Testis (tissue), 2 donors: ENCODE measurements at regions not wholly inside any gene's neighbourhood (a gene's known extent, or its start where the extent isn't known, plus 50 kb on each side); places are given as distances from the start of the nearest gene placed in this dataset.

Experiments used
- DNase-seq: peaks from one replicate; pipeline ENCODE4 v3.0.0-alpha.2; 2019
- H3K27ac ChIP-seq, 2 donors: fragments of 200-600 bp; sonication (generic); one replicate each; pipeline ENCODE4 v1.5.1; 2019
- H3K27me3 ChIP-seq: fragments of 200-600 bp; sonication (generic); one replicate; pipeline ENCODE4 v1.5.1; 2019
- H3K36me3 ChIP-seq: fragments of 200-600 bp; sonication (generic); one replicate; pipeline ENCODE4 v1.5.1; 2017; ENCODE audit warnings: low read depth; ENCODE audit errors: missing control alignments
- H3K4me1 ChIP-seq: fragments of 200-600 bp; sonication (generic); one replicate; pipeline ENCODE4 v1.5.1; 2019
- H3K4me3 ChIP-seq, 2 donors: fragments of 200-600 bp; sonication (generic); one replicate each; pipeline ENCODE4 v1.5.1; 2017 to 2019
- H3K9me3 ChIP-seq: fragments of 200-600 bp; sonication (generic); one replicate; pipeline ENCODE4 v1.5.1; 2017
- CTCF ChIP-seq, 3 experiments: fragments of 450-650 bp in 2 of 3; fragments of 200-600 bp in 1 of 3; sonication (generic) in 1 of 3; IDR thresholded peaks; one replicate each; pipeline ENCODE4 v1.5.1; 2016 to 2019; ENCODE audit warnings: antibody characterized with exemption in 3 of 3, mild to moderate bottlenecking in 2 of 3, moderate library complexity in 1 of 3
- POLR2A ChIP-seq: fragments of 450-650 bp; IDR thresholded peaks from one replicate; pipeline ENCODE4 v1.6.1; 2017; ENCODE audit warnings: antibody characterized with exemption, mild to moderate bottlenecking, moderate library complexity
- WGBS, 2 donors: methylation state at CpG; one replicate each; pipeline ENCODE4 v1.1.5; 2018; 5-methylcytosine and 5-hydroxymethylcytosine counted together
- intact Hi-C: fragments of 100-400 bp; cut with DNase I; formaldehyde crosslinking; loops from one replicate; pipeline ENCODE4 v1.15.1; 2023; ENCODE audit warnings: low total_unique reads

- no peak overlapping the region for H3K27ac ChIP-seq
- intact Hi-C loops, result no loop called here
- no peaks in the 10 kb centered on the region for H3K36me3 ChIP-seq
- no peak for DNase-seq
- H3K27me3 ChIP-seq, result no peaks in the 10 kb centered on the region
- 90 to 93% methylated on average over 4 of the region's 4 CpGs for WGBS, 2 donors
- no peaks in the 10 kb centered on the region for H3K4me1 ChIP-seq
- H3K9me3 ChIP-seq, result no peaks in the 10 kb centered on the region
- no peak overlapping the region for H3K4me3 ChIP-seq
- TF ChIP-seq POLR2A (no peak), CTCF (IDR thresholded peaks at IDR 0.05) (no peak)
Measured at GRCh38 chr12:54734196-54734950, 86.2 kb upstream of the DCD start.

GRCh38 chr12:54725233-54725843 lies 77.2 kb upstream of the DCD start:
- Histone ChIP-seq H3K4me1 (no peaks in the 10 kb centered on the region), H3K9me3 (no peaks in the 10 kb centered on the region), H3K36me3 (no peaks in the 10 kb centered on the region), H3K4me3 (no peak overlapping the region), H3K27ac (no peak overlapping the region), H3K27me3 (no peaks in the 10 kb centered on the region)
- peak; percentile 17 for DNase-seq
- WGBS, 2 donors, result 38 to 75% methylated on average over 5 of the region's 5 CpGs
- intact Hi-C loops, result no loop called here
- no peak for TF ChIP-seq POLR2A
- TF ChIP-seq CTCF (IDR thresholded peaks at IDR 0.05), result peak in 1 of 3 experiments; percentile 23

- intact Hi-C loops, result no loop called here
- TF ChIP-seq POLR2A, result no peak
- peak in 2 of 3 experiments; percentile 36 to 41 for TF ChIP-seq CTCF (IDR thresholded peaks at IDR 0.05)
- H3K27ac ChIP-seq, result no peak overlapping the region
- H3K27me3 ChIP-seq, result no peaks in the 10 kb centered on the region
- H3K9me3 ChIP-seq, result no peaks in the 10 kb centered on the region
- H3K4me1 ChIP-seq, result no peaks in the 10 kb centered on the region
- DNase-seq, result no peak
- 76 to 81% methylated on average over 5 of the region's 5 CpGs for WGBS, 2 donors
- H3K36me3 ChIP-seq, result no peaks in the 10 kb centered on the region
- no peak overlapping the region for H3K4me3 ChIP-seq
Measured at GRCh38 chr12:54723379-54724256, 75.5 kb upstream of the DCD start.

GRCh38 chr12:54721312-54721711 lies 73.1 kb upstream of the DCD start:
- H3K4me1 ChIP-seq, result no peaks in the 10 kb centered on the region
- no peak for DNase-seq
- no peaks in the 10 kb centered on the region for H3K27me3 ChIP-seq
- 70 to 73% methylated on average over 3 of the region's 3 CpGs for WGBS, 2 donors
- TF ChIP-seq POLR2A (no peak), CTCF (IDR thresholded peaks at IDR 0.05) (no peak)
- H3K27ac ChIP-seq, result no peak overlapping the region
- H3K36me3 ChIP-seq, result no peaks in the 10 kb centered on the region
- intact Hi-C loops, result no loop called here
- H3K9me3 ChIP-seq, result no peaks in the 10 kb centered on the region
- H3K4me3 ChIP-seq, result no peak overlapping the region
